DOHH2 (cell line): ENCODE measurements at regions not wholly inside any gene's neighbourhood (a gene's known extent, or its start where the extent isn't known, plus 50 kb on each side); places are given as distances from the start of the nearest gene placed in this dataset.

ENCODE experiments used
- EZH2phosphoT487 ChIP-seq: fragments of 200-600 bp; sonication (generic); IDR thresholded peaks from 2 replicates; pipeline ENCODE4 v1.6.1; 2017; ENCODE audit warnings: borderline replicate concordance, mild to moderate bottlenecking, antibody characterized with exemption, low read length, moderate library complexity, mixed read lengths
- TF ChIP-seq, protein P1 (sequence below): fragments of 200-600 bp; sonication (generic); IDR thresholded peaks from one replicate; pipeline ENCODE4 v1.5.1; 2014; ENCODE audit warnings: antibody characterized with exemption, mild to moderate bottlenecking, low read depth, low read length; ENCODE audit not compliant: poor library complexity, severe bottlenecking

DNA sequence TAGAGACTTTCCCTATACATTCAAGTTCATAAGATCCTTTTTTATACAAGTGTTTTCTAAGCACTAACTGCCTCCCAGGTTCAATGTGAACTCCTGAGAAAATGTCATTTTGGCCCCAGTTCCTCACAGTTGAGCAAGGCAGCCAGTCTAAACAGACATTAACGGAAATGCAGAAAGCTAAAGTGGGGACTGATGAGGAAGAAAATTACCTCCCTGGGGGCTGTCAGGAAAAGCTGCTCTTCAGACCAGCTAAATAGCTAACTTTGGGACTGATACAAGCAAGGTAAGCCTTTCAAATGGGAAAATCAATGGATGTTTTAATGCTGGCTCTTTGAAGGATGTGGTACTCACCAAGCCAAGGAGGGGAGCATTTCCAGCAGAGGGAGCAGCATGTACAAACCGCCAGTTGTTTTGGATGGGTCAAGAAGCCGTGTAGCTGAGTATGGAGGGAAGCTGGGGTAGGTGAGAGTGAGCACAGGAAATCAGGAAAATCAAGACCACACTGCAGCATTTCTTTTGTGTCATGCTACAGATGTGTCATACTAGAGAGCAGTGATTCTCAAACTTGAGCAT lies 180.8 kb upstream of the CHD6 start:
- TF ChIP-seq, protein P1, sequence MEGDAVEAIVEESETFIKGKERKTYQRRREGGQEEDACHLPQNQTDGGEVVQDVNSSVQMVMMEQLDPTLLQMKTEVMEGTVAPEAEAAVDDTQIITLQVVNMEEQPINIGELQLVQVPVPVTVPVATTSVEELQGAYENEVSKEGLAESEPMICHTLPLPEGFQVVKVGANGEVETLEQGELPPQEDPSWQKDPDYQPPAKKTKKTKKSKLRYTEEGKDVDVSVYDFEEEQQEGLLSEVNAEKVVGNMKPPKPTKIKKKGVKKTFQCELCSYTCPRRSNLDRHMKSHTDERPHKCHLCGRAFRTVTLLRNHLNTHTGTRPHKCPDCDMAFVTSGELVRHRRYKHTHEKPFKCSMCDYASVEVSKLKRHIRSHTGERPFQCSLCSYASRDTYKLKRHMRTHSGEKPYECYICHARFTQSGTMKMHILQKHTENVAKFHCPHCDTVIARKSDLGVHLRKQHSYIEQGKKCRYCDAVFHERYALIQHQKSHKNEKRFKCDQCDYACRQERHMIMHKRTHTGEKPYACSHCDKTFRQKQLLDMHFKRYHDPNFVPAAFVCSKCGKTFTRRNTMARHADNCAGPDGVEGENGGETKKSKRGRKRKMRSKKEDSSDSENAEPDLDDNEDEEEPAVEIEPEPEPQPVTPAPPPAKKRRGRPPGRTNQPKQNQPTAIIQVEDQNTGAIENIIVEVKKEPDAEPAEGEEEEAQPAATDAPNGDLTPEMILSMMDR: no peak
- no peak for TF ChIP-seq EZH2phosphoT487
